HG03460 (cell line): ENCODE measurements at regions not wholly inside any gene's neighbourhood (a gene's known extent, or its start where the extent isn't known, plus 50 kb on each side); places are given as distances from the start of the nearest gene placed in this dataset.
A peak's percentile ranks its signal among the peaks of the same experiment; 100 is the strongest.

Source experiments
- ATAC-seq: cut with Tn5 transposase; IDR thresholded peaks from one replicate; pipeline ENCODE4 v1.9.1; 2021; ENCODE audit not compliant: unreplicated experiment

GRCh38 chr3:159829056-159829455 is 159.6 kb upstream of the IL12A start:
- no peak for ATAC-seq

GRCh38 chr3:159829539-159830227 is 159.0 kb upstream of the IL12A start:
- no peak for ATAC-seq

- ATAC-seq: no peak
Observed at GRCh38 chr3:159830523-159831154, 158.0 kb upstream of the IL12A start.

- peak; percentile 32 for ATAC-seq
Observed at GRCh38 chr3:159831466-159831865, 157.2 kb upstream of the IL12A start.

- ATAC-seq: peak; percentile 94
Observed at GRCh38 chr3:159832024-159832423, 156.6 kb upstream of the IL12A start.

GRCh38 chr3:159835126-159835525 is 153.5 kb upstream of the IL12A start:
- ATAC-seq: no peak

- no peak for ATAC-seq
Observed at GRCh38 chr3:159837725-159838124, 150.9 kb upstream of the IL12A start.

- ATAC-seq: no peak
Observed at GRCh38 chr3:159838938-159839337, 149.7 kb upstream of the IL12A start.

GRCh38 chr3:159839561-159840379 is 148.9 kb upstream of the IL12A start, which contains the start of gene SCHIP1:
Gene SCHIP1 (plus strand): TSS chr3:159839861.
- no peak for ATAC-seq

GRCh38 chr3:159840703-159841299 is 147.8 kb upstream of the IL12A start:
- no peak for ATAC-seq

GRCh38 chr3:159841766-159842165 is 146.9 kb upstream of the IL12A start:
- no peak for ATAC-seq

- no peak for ATAC-seq
Observed at GRCh38 chr3:159843840-159844730, 144.6 kb upstream of the IL12A start.

GRCh38 chr3:159844801-159845261 is 143.8 kb upstream of the IL12A start:
- no peak for ATAC-seq

GRCh38 chr3:159845737-159846136 is 142.9 kb upstream of the IL12A start:
- no peak for ATAC-seq

- ATAC-seq: no peak
Observed at GRCh38 chr3:159846255-159846654, 142.4 kb upstream of the IL12A start.

- no peak for ATAC-seq
Observed at GRCh38 chr3:159848348-159849118, 140.1 kb upstream of the IL12A start.

GRCh38 chr3:159850481-159850880 is 138.2 kb upstream of the IL12A start:
- ATAC-seq: no peak

- no peak for ATAC-seq
Observed at GRCh38 chr3:159852266-159852665, 136.4 kb upstream of the IL12A start.

GRCh38 chr3:159852821-159853505 is 135.7 kb upstream of the IL12A start:
- no peak for ATAC-seq
